ENCODE measurements at regions not wholly inside any gene's neighbourhood (a gene's known extent, or its start where the extent isn't known, plus 50 kb on each side); places are given as distances from the start of the nearest gene placed in this dataset.
A peak's percentile ranks its signal among the peaks of the same experiment; 100 is the strongest.

GRCh38 chr3:70806556-70806955, 494.1 kb upstream of the MDFIC2 start:
- ATAC-seq (no peak), DNase-seq (ENCODE audit: missing footprints) (no peak)
- intact Hi-C loops (cut with DNase I): no loop called here

DNA sequence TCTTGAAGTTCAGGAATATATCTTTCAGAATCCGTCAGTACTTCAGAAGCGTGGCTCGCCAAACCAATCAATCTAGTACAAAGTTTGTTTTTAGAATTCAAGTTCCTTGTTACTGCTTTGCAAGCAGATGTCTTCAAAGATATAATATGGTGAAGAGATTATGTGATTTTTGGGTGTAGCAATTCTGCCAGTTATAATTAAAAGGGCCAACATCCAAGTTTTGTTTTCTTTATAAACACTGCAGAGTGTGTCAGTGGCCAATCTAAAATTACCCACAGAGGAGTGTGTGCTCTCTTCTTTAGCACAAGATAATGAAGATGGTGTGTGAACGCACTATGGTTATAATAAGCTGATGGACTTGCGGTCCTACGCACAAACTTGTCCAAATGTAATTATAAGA, 493.6 kb upstream of the MDFIC2 start:
- ATAC-seq (no peak), DNase-seq (ENCODE audit: missing footprints) (no peak)
- intact Hi-C loops (cut with DNase I): no loop called here

- peak; percentile 23 for ATAC-seq
- intact Hi-C loops (cut with DNase I): no loop called here
Observed at GRCh38 chr3:70805061-70805889, 492.8 kb upstream of the MDFIC2 start.

DNA sequence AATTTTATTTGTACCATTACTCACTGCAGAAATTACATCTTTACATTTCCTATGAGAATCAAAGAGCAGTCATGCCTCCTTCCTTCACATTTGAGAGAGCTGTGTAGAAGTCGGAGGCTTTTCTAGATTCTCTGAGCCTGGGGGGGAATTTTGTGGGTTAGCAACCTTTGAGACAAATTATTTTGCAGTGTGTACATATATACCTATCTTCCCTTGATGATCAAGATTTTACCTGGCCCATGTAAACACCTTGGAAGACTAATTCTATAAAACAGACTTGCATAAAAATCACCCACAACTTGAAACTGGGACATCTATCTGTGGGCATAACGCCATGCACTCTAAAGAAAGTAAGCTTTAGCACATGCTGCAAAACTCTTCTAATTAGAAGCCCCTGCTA, 491.5 kb upstream of the MDFIC2 start:
- intact Hi-C loops (cut with DNase I): no loop called here
- no peak for ATAC-seq

More at GRCh38 chr3:70805061-70805889, 492.8 kb upstream of the MDFIC2 start:
- no peak for DNase-seq (ENCODE audit: missing footprints)

GRCh38 chr3:70803319-70803718, 490.9 kb upstream of the MDFIC2 start:
- intact Hi-C loops (cut with DNase I): no loop called here
- DNase-seq (ENCODE audit: missing footprints) (no peak), ATAC-seq (no peak)

More for the DNA sequence above, 491.5 kb upstream of the MDFIC2 start:
- no peak for DNase-seq (ENCODE audit: missing footprints)

- ATAC-seq (no peak), DNase-seq (ENCODE audit: missing footprints) (no peak)
- intact Hi-C loops (cut with DNase I): no loop called here
Observed at GRCh38 chr3:70800951-70801350, 488.5 kb upstream of the MDFIC2 start.

GRCh38 chr3:70789878-70790277, 477.4 kb upstream of the MDFIC2 start:
- intact Hi-C loops (cut with DNase I): no loop called here
- ATAC-seq (no peak), DNase-seq (ENCODE audit: missing footprints) (no peak)

DNA sequence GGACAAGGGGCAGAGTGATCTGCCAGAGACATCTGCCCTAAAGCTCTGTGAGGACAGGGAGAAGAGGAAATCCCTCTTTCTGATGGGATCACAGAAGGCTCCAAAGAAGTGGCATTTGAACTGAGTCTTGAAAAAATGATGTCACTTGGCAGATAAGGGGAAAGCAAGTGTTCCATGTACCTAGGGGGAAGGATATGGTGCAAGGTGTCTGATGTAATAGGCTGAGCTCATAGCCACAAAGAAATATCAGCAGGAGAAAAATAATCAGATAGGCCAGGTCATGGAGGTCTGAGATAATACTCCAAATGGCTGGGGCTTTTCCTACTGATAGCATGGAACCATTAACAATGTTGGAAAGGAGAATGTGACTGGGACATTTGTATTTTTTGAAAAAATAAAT, 468.4 kb upstream of the MDFIC2 start:
- DNase-seq (ENCODE audit: missing footprints) (no peak), ATAC-seq (no peak)
- intact Hi-C loops (cut with DNase I): no loop called here

DNA sequence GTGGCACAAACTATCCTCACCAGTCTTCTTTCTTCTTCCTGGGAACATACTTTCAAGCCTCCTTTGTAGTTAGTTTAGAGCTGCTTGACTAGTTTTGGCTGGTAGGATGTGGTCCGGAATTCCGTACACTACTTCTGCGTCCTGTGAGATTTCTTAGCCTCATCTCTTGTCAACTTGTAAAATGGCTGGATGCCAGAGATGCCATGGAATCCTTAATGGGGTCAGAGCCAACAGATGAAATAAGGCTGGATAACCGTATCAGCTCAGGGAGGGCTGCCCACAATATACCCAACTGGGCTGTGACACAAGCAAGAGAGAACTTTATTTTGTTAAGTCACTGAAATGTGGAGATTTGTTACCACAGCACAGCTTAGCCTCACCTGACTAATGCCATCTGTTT, 466.9 kb upstream of the MDFIC2 start:
- DNase-seq (ENCODE audit: missing footprints): no peak
- intact Hi-C loops (cut with DNase I): no loop called here
- ATAC-seq: no peak

DNA sequence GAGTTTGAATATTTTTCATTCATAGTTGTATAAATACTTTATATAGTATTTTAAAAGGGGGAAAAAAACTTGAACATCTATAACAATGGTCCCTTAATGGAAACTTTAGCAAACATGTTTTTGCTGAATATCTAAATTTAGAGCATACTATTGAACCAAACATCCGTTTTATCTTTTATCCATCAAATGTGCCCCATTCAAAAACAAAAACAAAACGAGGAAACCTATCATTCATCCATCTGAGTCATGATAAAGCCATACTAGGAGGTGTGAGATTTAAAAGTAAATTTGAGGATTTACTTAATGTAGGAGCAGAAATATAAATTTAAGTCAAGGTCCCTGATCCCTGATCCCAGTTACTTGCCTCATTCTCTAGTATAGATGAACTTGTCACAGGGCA, 463.6 kb upstream of the MDFIC2 start:
- intact Hi-C loops (cut with DNase I): no loop called here
- DNase-seq (ENCODE audit: missing footprints) (no peak), ATAC-seq (no peak)

- ATAC-seq: no peak
- no peak for DNase-seq (ENCODE audit: missing footprints)
- intact Hi-C loops (cut with DNase I): no loop called here
Observed at GRCh38 chr3:70775257-70775656, 462.8 kb upstream of the MDFIC2 start.

DNA sequence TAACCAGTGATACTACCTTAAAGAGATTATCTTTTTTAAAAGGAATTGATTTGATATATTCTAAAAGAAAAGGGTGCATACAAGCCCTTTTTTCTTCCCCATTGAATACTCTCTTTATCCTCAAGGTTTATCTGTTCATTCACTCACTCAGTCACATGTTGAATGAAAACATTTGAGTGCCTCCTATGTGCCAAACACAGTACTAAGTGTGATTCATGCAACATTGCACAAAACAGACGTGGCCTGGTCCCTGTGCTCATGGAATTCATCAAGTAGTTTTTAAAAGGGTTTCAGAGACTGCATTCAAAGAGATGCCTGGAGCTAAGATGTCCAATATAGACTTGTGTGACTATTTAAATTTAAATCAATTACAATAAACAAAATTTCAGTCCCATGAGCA, 462.2 kb upstream of the MDFIC2 start:
- ATAC-seq (no peak), DNase-seq (ENCODE audit: missing footprints) (no peak)
- intact Hi-C loops (cut with DNase I): no loop called here

DNA sequence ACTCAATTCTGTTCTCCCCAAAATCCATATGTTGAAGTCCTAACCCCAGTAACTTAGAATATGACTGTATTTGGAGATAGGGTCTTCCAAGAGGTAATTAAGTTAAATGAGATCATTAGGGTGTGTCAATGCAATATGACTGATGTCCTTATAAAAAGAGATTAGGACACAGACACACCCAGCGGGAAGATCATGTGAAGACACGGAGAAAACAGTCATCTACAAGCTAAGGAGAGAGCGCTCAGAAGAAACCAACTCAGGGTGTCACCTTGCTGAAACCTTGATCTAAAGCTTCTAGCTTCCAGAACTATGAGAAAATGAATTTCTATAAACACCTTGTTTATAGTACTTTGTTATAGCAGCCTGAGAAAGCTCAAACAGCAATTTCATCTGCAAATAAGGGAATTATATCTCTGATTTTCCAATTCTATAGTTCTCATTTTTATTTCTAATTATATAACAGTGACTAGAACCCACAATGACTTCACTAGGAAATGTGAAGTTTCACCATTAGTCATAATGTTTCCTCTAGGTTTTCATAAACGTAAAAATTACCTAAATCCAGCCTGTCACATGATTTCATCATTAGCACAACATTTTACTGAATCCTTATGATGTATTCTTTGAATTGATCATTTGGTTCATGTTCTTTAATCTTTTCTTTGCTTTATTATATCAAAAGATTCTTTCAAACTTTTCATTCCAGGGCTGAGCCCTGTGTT, 459.1 kb upstream of the MDFIC2 start:
- intact Hi-C loops (cut with DNase I): no loop called here
- no peak for DNase-seq (ENCODE audit: missing footprints)
- ATAC-seq: no peak

DNA sequence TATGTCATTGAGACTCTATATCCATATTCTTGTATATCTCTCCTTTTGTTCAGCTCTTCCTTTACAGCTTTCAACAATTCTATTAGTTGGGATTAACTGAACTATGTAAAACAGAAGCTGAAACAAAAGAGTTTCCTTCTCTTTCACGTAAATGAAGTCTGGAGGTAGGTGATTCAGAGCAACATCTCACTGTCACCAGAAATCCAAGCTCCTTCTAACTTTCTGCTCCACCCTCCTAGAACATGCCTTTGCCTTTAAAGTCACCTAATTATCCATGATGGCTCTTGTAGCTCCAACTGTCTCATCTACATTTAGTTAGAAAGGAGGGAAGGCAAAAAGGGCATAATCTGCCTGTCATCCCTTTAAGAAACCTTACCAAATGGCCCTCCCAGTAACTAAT, 458.2 kb upstream of the MDFIC2 start:
- intact Hi-C loops (cut with DNase I): no loop called here
- DNase-seq (ENCODE audit: missing footprints): no peak
- ATAC-seq: no peak

DNA sequence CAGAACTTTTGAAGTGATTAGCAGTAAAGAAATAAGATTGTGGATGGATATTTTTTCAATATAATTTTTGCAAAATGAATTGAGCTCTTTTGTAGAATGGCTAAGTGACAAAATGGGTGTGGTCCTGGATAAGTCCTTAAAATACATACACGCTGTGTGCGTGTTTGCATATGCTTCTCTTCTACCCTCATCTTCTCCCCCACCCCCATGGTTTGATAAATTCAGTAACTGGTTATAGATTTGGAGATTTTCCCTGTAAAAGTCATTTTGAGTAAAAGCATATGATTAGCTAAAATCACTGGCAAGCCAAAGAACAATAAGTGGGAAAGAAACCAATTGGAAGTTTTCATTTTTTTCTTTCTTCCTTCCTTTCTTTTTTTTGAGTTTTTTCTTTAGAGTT, 453.9 kb upstream of the MDFIC2 start:
- DNase-seq (ENCODE audit: missing footprints) (no peak), ATAC-seq (no peak)
- intact Hi-C loops (cut with DNase I): no loop called here

DNA sequence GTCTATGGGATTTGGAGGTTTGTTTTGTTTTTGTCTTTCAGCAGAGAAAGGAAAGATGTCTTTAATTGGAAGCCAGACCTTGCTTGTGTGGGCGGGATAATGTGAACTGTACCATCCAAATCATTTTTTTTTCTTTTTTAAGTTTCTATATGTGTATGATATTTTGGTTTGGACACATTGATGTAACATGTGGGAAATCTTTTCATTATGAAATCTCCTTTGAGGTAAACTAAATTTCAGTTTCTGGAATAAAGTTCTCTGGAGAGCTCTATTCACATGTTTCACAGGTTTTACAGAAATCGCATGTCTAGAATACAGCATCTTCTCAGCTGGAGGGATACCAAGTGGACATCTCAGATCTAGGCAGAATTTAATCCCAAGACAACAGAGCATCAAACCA, 451.5 kb upstream of the MDFIC2 start:
- intact Hi-C loops (cut with DNase I): no loop called here
- ATAC-seq: no peak
- no peak for DNase-seq (ENCODE audit: missing footprints)

- no peak for ATAC-seq
- no peak for DNase-seq (ENCODE audit: missing footprints)
- intact Hi-C loops (cut with DNase I): no loop called here
Observed at GRCh38 chr3:70757658-70758057, 445.2 kb upstream of the MDFIC2 start.

- ATAC-seq (no peak), DNase-seq (ENCODE audit: missing footprints) (no peak)
- intact Hi-C loops (cut with DNase I): no loop called here
Observed at GRCh38 chr3:70755526-70755925, 443.1 kb upstream of the MDFIC2 start.

- intact Hi-C loops (cut with DNase I): no loop called here
- ATAC-seq: no peak
- no peak for DNase-seq (ENCODE audit: missing footprints)
Observed at GRCh38 chr3:70754314-70754713, 441.9 kb upstream of the MDFIC2 start.

DNA sequence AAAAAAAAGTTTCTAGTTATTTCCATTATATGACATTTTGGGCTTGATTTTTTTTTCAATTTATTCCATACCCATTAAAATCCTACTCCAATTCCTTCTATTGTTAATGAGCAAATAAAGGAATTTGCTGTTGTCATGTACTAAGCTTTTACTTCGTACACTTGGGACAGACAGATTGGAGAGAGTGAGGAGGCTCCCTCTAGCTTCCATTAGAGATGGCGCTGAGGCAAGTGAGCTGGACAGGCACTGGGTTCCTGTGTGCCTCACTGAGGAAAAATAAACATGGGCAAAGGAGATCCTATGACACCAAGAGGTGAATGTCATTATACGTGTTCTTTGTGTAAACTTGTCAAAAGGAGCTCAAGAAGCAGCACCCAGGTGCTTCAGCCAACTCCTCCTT, 441.1 kb upstream of the MDFIC2 start:
- ATAC-seq (no peak), DNase-seq (ENCODE audit: missing footprints) (no peak)
- intact Hi-C loops (cut with DNase I): no loop called here
